GM12878 (cell line): ENCODE measurements at regions not wholly inside any gene's neighbourhood (a gene's known extent, or its start where the extent isn't known, plus 50 kb on each side); places are given as distances from the start of the nearest gene placed in this dataset.

Source experiments
- ATAC-seq: fragments of 200-7000 bp; cut with Tn5 transposase; 3 replicates; pipeline ENCODE4 v1.9.1; 2020; ENCODE audit warnings: mild to moderate bottlenecking, moderate library complexity
- BruUV-seq: library from RNA; stranded (reverse); fragments of 400-500 nt; replicated peaks from 2 replicates; lab custom pipeline; 2021; lab: Mats Ljungman, UMichigan
- CTCF ChIA-PET: fragments of 300-600 bp; sonication (Branson Sonifier 250); formaldehyde crosslinking; extraction: SDS; loops from one replicate; lab custom pipeline; 2021; ENCODE audit warnings: inconsistent platforms; lab: Yijun Ruan, JAX
- POLR2A ChIA-PET: fragments of 350-600 bp; formaldehyde crosslinking; extraction: SDS; loops from one replicate; lab custom pipeline; 2021; ENCODE audit warnings: inconsistent platforms; lab: Charles Lee
- RAD21 ChIA-PET: fragments of 300-600 bp; sonication (Branson Sonifier 250); formaldehyde crosslinking; loops from one replicate; lab custom pipeline; 2023; ENCODE audit warnings: antibody characterized with exemption; ENCODE audit not compliant: unreplicated experiment; lab: Charles Lee
- SMC1A ChIA-PET: fragments of 300-600 bp; sonication (Branson Sonifier 250); formaldehyde crosslinking; loops from one replicate; lab custom pipeline; 2023; ENCODE audit not compliant: unreplicated experiment, uncharacterized antibody; lab: Charles Lee
- DNase-seq: peaks from one replicate; pipeline ENCODE4 v3.0.0-alpha.2; 2011; ENCODE audit warnings: low read depth, low spot score
- FAIRE-seq: peaks from 3 replicates; lab custom pipeline; 2011; peaks lifted over from hg19 to GRCh38; lab: Jason Lieb, UNC
- H2AFZ ChIP-seq: 2 replicates; pipeline ENCODE4 v1.6.0; 2011; ENCODE audit warnings: low read depth, low read length, control low read depth; ENCODE audit not compliant: control insufficient read depth
- H3K27ac ChIP-seq: 2 replicates; pipeline ENCODE4 v1.5.1; 2011; ENCODE audit warnings: control low read depth; ENCODE audit not compliant: control insufficient read depth, insufficient read depth
- H3K27me3 ChIP-seq, 2 experiments: replicated peaks in 1 of 2; 2 replicates each; pipeline versions ENCODE4 v1.6.0 to v1.6.1; 2011; ENCODE audit warnings: low read length in 1 of 2; ENCODE audit not compliant: control insufficient read depth in 2 of 2, insufficient read depth in 2 of 2
- H3K36me3 ChIP-seq, 2 experiments: 2 replicates each; pipeline ENCODE4 v1.5.1; 2011; ENCODE audit warnings: low read length in 1 of 2; ENCODE audit not compliant: control insufficient read depth in 2 of 2, insufficient read depth in 2 of 2
- H3K4me1 ChIP-seq: 2 replicates; pipeline ENCODE4 v1.6.1; 2011; ENCODE audit warnings: mild to moderate bottlenecking, low read length, moderate library complexity, mixed read lengths; ENCODE audit not compliant: control insufficient read depth, insufficient read depth
- H3K4me2 ChIP-seq: 2 replicates; pipeline ENCODE4 v1.6.0; 2011; ENCODE audit warnings: control low read depth; ENCODE audit not compliant: control insufficient read depth, insufficient read depth
- H3K4me3 ChIP-seq: fragments of 200-600 bp; sonication (generic); 2 replicates; pipeline ENCODE4 v1.5.1; 2016
- H3K79me2 ChIP-seq: 2 replicates; pipeline ENCODE4 v1.6.0; 2011; ENCODE audit warnings: low read length; ENCODE audit not compliant: control insufficient read depth, insufficient read depth
- H3K9ac ChIP-seq: 2 replicates; pipeline ENCODE4 v1.8.0; 2011; ENCODE audit warnings: low read length, control low read depth, mixed read lengths; ENCODE audit not compliant: control insufficient read depth, insufficient read depth
- H3K9me3 ChIP-seq: replicated peaks from 3 replicates; pipeline ENCODE4 v1.5.1; 2011; ENCODE audit warnings: mild to moderate bottlenecking, low read length; ENCODE audit not compliant: control insufficient read depth, insufficient read depth
- H4K20me1 ChIP-seq: 2 replicates; pipeline ENCODE4 v1.6.0; 2011; ENCODE audit not compliant: control insufficient read depth, insufficient read depth
- CEBPB ChIP-seq, 2 experiments: fragments of 150-350 bp in 1 of 2; IDR thresholded peaks; 2 replicates each; pipeline ENCODE4 v1.6.1; 2012 to 2014; ENCODE audit warnings: low read depth in 2 of 2, low read length in 2 of 2, borderline replicate concordance in 1 of 2, inconsistent platforms in 1 of 2
- CHD4 ChIP-seq: fragments of 200-600 bp; sonication (generic); IDR thresholded peaks from 2 replicates; pipeline ENCODE4 v1.6.1; 2016; ENCODE audit warnings: mild to moderate bottlenecking
- KLF5 ChIP-seq: fragments of 450-650 bp; IDR thresholded peaks from 2 replicates; pipeline ENCODE4 v1.6.1; 2014; ENCODE audit warnings: mild to moderate bottlenecking; ENCODE audit not compliant: partially characterized antibody
- MAX ChIP-seq: IDR thresholded peaks from 2 replicates; pipeline ENCODE4 v1.6.1; 2012; ENCODE audit warnings: low read depth, low read length, improper control_type of control experiment
- NFIC ChIP-seq: IDR thresholded peaks from 2 replicates; pipeline ENCODE4 v1.6.1; 2012; ENCODE audit warnings: low read depth, mild to moderate bottlenecking, inconsistent platforms, low read length, moderate library complexity
- NFYB ChIP-seq: IDR thresholded peaks from 2 replicates; pipeline ENCODE4 v1.6.1; 2011; ENCODE audit warnings: low read depth, mild to moderate bottlenecking, low read length, improper control_type of control experiment, moderate library complexity; ENCODE audit not compliant: insufficient read depth
- NR2F1 ChIP-seq: fragments of 450-650 bp; conservative IDR thresholded peaks from 2 replicates; pipeline ENCODE4 v1.6.1; 2017; ENCODE audit warnings: mild to moderate bottlenecking
- SUPT20H ChIP-seq: IDR thresholded peaks from 2 replicates; pipeline ENCODE4 v1.6.1; 2011; ENCODE audit warnings: low read depth, mild to moderate bottlenecking, low read length, moderate library complexity, borderline replicate concordance; ENCODE audit not compliant: control insufficient read depth
- ZBTB11 ChIP-seq: fragments of 450-650 bp; formaldehyde crosslinking; IDR thresholded peaks from 2 replicates; pipeline ENCODE4 v1.5.0; 2022; ENCODE audit warnings: mild to moderate bottlenecking, missing genetic modification characterization
- WGBS: methylation state at CpG from one replicate; pipeline ENCODE4 v1.1.6; 2016; ENCODE audit warnings: low lambda C conversion rate; ENCODE audit not compliant: insufficient replicate concordance, insufficient coverage; ENCODE audit errors: missing lambda C conversion rate; 5-methylcytosine and 5-hydroxymethylcytosine counted together
- in situ Hi-C: fragments of 300-500 bp; cut with MboI; formaldehyde crosslinking; loops from 9 replicates; pipeline ENCODE4 v1.14.3; 2018; ENCODE audit warnings: mixed read lengths
- intact Hi-C: fragments of 100-400 bp; cut with micrococcal nuclease; formaldehyde crosslinking; loops from one replicate; pipeline ENCODE4 v1.14.2; 2022; ENCODE audit not compliant: unreplicated experiment
- TF ChIP-seq, protein P1 (sequence below): fragments of 450-650 bp; IDR thresholded peaks from 2 replicates; pipeline ENCODE4 v1.6.1; 2018; ENCODE audit warnings: mild to moderate bottlenecking, low read depth, moderate library complexity; ENCODE audit not compliant: partially characterized antibody
- TF ChIP-seq, protein P2 (sequence below): fragments of 450-650 bp; IDR thresholded peaks from 2 replicates; pipeline ENCODE4 v1.6.1; 2017; ENCODE audit warnings: antibody characterized with exemption, mild to moderate bottlenecking, moderate library complexity

GRCh38 chr1:14506471-14507255, 91.8 kb upstream of the KAZN start:
- TF ChIP-seq, protein P1, sequence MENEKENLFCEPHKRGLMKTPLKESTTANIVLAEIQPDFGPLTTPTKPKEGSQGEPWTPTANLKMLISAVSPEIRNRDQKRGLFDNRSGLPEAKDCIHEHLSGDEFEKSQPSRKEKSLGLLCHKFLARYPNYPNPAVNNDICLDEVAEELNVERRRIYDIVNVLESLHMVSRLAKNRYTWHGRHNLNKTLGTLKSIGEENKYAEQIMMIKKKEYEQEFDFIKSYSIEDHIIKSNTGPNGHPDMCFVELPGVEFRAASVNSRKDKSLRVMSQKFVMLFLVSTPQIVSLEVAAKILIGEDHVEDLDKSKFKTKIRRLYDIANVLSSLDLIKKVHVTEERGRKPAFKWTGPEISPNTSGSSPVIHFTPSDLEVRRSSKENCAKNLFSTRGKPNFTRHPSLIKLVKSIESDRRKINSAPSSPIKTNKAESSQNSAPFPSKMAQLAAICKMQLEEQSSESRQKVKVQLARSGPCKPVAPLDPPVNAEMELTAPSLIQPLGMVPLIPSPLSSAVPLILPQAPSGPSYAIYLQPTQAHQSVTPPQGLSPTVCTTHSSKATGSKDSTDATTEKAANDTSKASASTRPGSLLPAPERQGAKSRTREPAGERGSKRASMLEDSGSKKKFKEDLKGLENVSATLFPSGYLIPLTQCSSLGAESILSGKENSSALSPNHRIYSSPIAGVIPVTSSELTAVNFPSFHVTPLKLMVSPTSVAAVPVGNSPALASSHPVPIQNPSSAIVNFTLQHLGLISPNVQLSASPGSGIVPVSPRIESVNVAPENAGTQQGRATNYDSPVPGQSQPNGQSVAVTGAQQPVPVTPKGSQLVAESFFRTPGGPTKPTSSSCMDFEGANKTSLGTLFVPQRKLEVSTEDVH, result no peak
- TF ChIP-seq CHD4 (no peak), NFYB (no peak), NFIC (no peak), SUPT20H (no peak), MAX (no peak), KLF5 (no peak), ZBTB11 (CRISPR knock-in tag) (no peak), NR2F1 (no peak), CEBPB (IDR thresholded peaks at IDR 0.05; ENCODE audit: borderline replicate concordance in 1 of 2, low read depth in 2 of 2, low read length in 2 of 2) (no peak)
- TF ChIP-seq, protein P2, sequence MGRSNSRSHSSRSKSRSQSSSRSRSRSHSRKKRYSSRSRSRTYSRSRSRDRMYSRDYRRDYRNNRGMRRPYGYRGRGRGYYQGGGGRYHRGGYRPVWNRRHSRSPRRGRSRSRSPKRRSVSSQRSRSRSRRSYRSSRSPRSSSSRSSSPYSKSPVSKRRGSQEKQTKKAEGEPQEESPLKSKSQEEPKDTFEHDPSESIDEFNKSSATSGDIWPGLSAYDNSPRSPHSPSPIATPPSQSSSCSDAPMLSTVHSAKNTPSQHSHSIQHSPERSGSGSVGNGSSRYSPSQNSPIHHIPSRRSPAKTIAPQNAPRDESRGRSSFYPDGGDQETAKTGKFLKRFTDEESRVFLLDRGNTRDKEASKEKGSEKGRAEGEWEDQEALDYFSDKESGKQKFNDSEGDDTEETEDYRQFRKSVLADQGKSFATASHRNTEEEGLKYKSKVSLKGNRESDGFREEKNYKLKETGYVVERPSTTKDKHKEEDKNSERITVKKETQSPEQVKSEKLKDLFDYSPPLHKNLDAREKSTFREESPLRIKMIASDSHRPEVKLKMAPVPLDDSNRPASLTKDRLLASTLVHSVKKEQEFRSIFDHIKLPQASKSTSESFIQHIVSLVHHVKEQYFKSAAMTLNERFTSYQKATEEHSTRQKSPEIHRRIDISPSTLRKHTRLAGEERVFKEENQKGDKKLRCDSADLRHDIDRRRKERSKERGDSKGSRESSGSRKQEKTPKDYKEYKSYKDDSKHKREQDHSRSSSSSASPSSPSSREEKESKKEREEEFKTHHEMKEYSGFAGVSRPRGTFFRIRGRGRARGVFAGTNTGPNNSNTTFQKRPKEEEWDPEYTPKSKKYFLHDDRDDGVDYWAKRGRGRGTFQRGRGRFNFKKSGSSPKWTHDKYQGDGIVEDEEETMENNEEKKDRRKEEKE, result no peak
- POLR2A ChIA-PET, result interaction anchor here (0.6 kb wide), 1 partner anchor 41 kb away, joined by 5 read pairs; no protein-coding TSS in a partner anchor

More at GRCh38 chr1:14506471-14507255, 91.8 kb upstream of the KAZN start:
- no peak for DNase-seq
- no peak overlapping the region for H3K27ac ChIP-seq
- H3K79me2 ChIP-seq, result no peaks in the 10 kb centered on the region
- CTCF ChIA-PET, result no interaction called here
- H3K4me1 ChIP-seq, result no peaks in the 10 kb centered on the region
- 54% methylated on average over 11 of the region's 11 CpGs for WGBS
- no peak overlapping the region for H3K9ac ChIP-seq
- H3K27me3 ChIP-seq, result no peaks in the 10 kb centered on the region
- H3K36me3 ChIP-seq, result no peaks in the 10 kb centered on the region
- intact Hi-C loops (no loop called here), in situ Hi-C loops (no loop called here)
- H3K4me3 ChIP-seq, result no peak overlapping the region
- no peak overlapping the region for H2AFZ ChIP-seq
- SMC1A ChIA-PET, result interaction anchor here (1.7 kb wide), 1 partner anchor 13 kb away, joined by 3 read pairs; no protein-coding TSS in a partner anchor
- BruUV-seq, result no TSS peak
- no peak overlapping the region for H3K4me2 ChIP-seq
- RAD21 ChIA-PET, result no interaction called here
- no peaks in the 10 kb centered on the region for H4K20me1 ChIP-seq
- no peak for FAIRE-seq
- H3K9me3 ChIP-seq, result no peaks in the 10 kb centered on the region
- no peak for ATAC-seq
